ENCODE measurements at regions not wholly inside any gene's neighbourhood (a gene's known extent, or its start where the extent isn't known, plus 50 kb on each side); places are given as distances from the start of the nearest gene placed in this dataset.
"Not testable (repeated sequence)": the region's sequence is repeated elsewhere in the genome, so short reads cannot be mapped to it uniquely, and the experiment has no call there.

- no peak for TF ChIP-seq Cebpa-rat (IDR thresholded peaks at IDR 0.05)
- no peaks in the 10 kb centered on the region for H3K36me3 ChIP-seq
- no peak overlapping the region for H3K4me2 ChIP-seq
- H3K9ac ChIP-seq, result no peak overlapping the region
- no peak overlapping the region for H3K4me3 ChIP-seq
- H3K9me3 ChIP-seq, result no peaks in the 10 kb centered on the region
- H4K20me1 ChIP-seq, result no peaks in the 10 kb centered on the region
- no peaks in the 10 kb centered on the region for H3K4me1 ChIP-seq
- no peaks in the 10 kb centered on the region for H3K27me3 ChIP-seq
- no peak overlapping the region for H3K27ac ChIP-seq
Measured at GRCh38 chr12:47340411-47341015, 260.8 kb upstream of the AMIGO2 start.

- no peaks in the 10 kb centered on the region for H3K27me3 ChIP-seq
- no peaks in the 10 kb centered on the region for H3K4me1 ChIP-seq
- no peaks in the 10 kb centered on the region for H3K9me3 ChIP-seq
- H3K4me3 ChIP-seq, result no peak overlapping the region
- H3K36me3 ChIP-seq, result no peaks in the 10 kb centered on the region
- TF ChIP-seq Cebpa-rat (IDR thresholded peaks at IDR 0.05), result no peak
- H3K27ac ChIP-seq, result no peak overlapping the region
- H3K4me2 ChIP-seq, result no peak overlapping the region
- no peak overlapping the region for H3K9ac ChIP-seq
- no peaks in the 10 kb centered on the region for H4K20me1 ChIP-seq
Measured at GRCh38 chr12:47337581-47337980, 257.8 kb upstream of the AMIGO2 start.

GRCh38 chr12:47333271-47333858 is 253.6 kb upstream of the AMIGO2 start:
- H3K9ac ChIP-seq, H3K4me1 ChIP-seq, H3K36me3 ChIP-seq, H3K4me3 ChIP-seq, H3K27me3 ChIP-seq, H3K9me3 ChIP-seq, H4K20me1 ChIP-seq, H3K27ac ChIP-seq, H3K4me2 ChIP-seq: not testable (repeated sequence)

- Histone ChIP-seq H3K4me3 (no peak overlapping the region), H4K20me1 (no peaks in the 10 kb centered on the region), H3K4me2 (no peak overlapping the region), H3K27me3 (no peaks in the 10 kb centered on the region), H3K36me3 (no peaks in the 10 kb centered on the region), H3K27ac (no peak overlapping the region), H3K9me3 (no peaks in the 10 kb centered on the region), H3K9ac (no peak overlapping the region), H3K4me1 (no peaks in the 10 kb centered on the region)
- no peak for TF ChIP-seq Cebpa-rat (IDR thresholded peaks at IDR 0.05)
Measured at GRCh38 chr12:47328831-47329545, 249.2 kb upstream of the AMIGO2 start.

GRCh38 chr12:47326190-47326589 is 246.4 kb upstream of the AMIGO2 start:
- Histone ChIP-seq H3K9me3 (no peaks in the 10 kb centered on the region), H3K4me2 (no peak overlapping the region), H3K27me3 (no peaks in the 10 kb centered on the region), H3K4me1 (no peaks in the 10 kb centered on the region), H3K27ac (no peak overlapping the region), H3K36me3 (no peaks in the 10 kb centered on the region), H3K9ac (no peak overlapping the region), H3K4me3 (no peak overlapping the region), H4K20me1 (no peaks in the 10 kb centered on the region)
- TF ChIP-seq Cebpa-rat (IDR thresholded peaks at IDR 0.05), result no peak

- Histone ChIP-seq H3K4me1 (peaks cover 3% of the 10 kb centered on the region), H3K27ac (no peak overlapping the region), H3K4me3 (no peak overlapping the region), H3K27me3 (no peaks in the 10 kb centered on the region), H3K36me3 (no peaks in the 10 kb centered on the region), H3K9ac (no peak overlapping the region), H3K9me3 (no peaks in the 10 kb centered on the region), H3K4me2 (no peak overlapping the region), H4K20me1 (no peaks in the 10 kb centered on the region)
- no peak for TF ChIP-seq Cebpa-rat (IDR thresholded peaks at IDR 0.05)
Measured at GRCh38 chr12:47323802-47324201, 244.0 kb upstream of the AMIGO2 start.

GRCh38 chr12:47321436-47321835 is 241.7 kb upstream of the AMIGO2 start:
- Histone ChIP-seq H3K36me3 (no peaks in the 10 kb centered on the region), H3K27me3 (no peaks in the 10 kb centered on the region), H3K9me3 (no peaks in the 10 kb centered on the region), H3K9ac (no peak overlapping the region), H4K20me1 (no peaks in the 10 kb centered on the region), H3K4me3 (no peak overlapping the region), H3K27ac (no peak overlapping the region), H3K4me1 (peaks cover 19% of the 10 kb centered on the region), H3K4me2 (no peak overlapping the region)
- no peak for TF ChIP-seq Cebpa-rat (IDR thresholded peaks at IDR 0.05)

GRCh38 chr12:47319746-47320145 is 240.0 kb upstream of the AMIGO2 start:
- Histone ChIP-seq H3K4me1 (peaks cover 19% of the 10 kb centered on the region), H3K27me3 (no peaks in the 10 kb centered on the region), H3K4me3 (no peak overlapping the region), H3K4me2 (no peak overlapping the region), H4K20me1 (no peaks in the 10 kb centered on the region), H3K9me3 (no peaks in the 10 kb centered on the region), H3K9ac (no peak overlapping the region), H3K27ac (no peak overlapping the region), H3K36me3 (no peaks in the 10 kb centered on the region)
- no peak for TF ChIP-seq Cebpa-rat (IDR thresholded peaks at IDR 0.05)

GRCh38 chr12:47318963-47319362 is 239.2 kb upstream of the AMIGO2 start:
- no peak overlapping the region for H3K4me3 ChIP-seq
- no peaks in the 10 kb centered on the region for H3K27me3 ChIP-seq
- no peak for TF ChIP-seq Cebpa-rat (IDR thresholded peaks at IDR 0.05)
- H3K4me2 ChIP-seq, result peak overlapping the region; percentile 14; the same call in 1 of the 2 replicates
- H3K36me3 ChIP-seq, result no peaks in the 10 kb centered on the region
- H3K27ac ChIP-seq, result no peak overlapping the region
- H3K4me1 ChIP-seq, result peaks cover 19% of the 10 kb centered on the region
- no peak overlapping the region for H3K9ac ChIP-seq
- no peaks in the 10 kb centered on the region for H3K9me3 ChIP-seq
- no peaks in the 10 kb centered on the region for H4K20me1 ChIP-seq

GRCh38 chr12:47317175-47317915 is 237.6 kb upstream of the AMIGO2 start:
- peak overlapping the region; percentile 65 for H3K4me2 ChIP-seq

More at GRCh38 chr12:47317175-47317915, 237.6 kb upstream of the AMIGO2 start:
- no peaks in the 10 kb centered on the region for H3K36me3 ChIP-seq
- H3K9ac ChIP-seq, result no peak overlapping the region
- peaks cover 19% of the 10 kb centered on the region for H3K4me1 ChIP-seq
- H3K9me3 ChIP-seq, result no peaks in the 10 kb centered on the region
- H3K4me3 ChIP-seq, result no peak overlapping the region
- H3K27me3 ChIP-seq, result no peaks in the 10 kb centered on the region
- peak overlapping the region; percentile 27; the same call in 1 of the 2 replicates for H3K27ac ChIP-seq
- H4K20me1 ChIP-seq, result no peaks in the 10 kb centered on the region
- no peak for TF ChIP-seq Cebpa-rat (IDR thresholded peaks at IDR 0.05)

Data from BLaER1 (cell line).